ENCODE measurements at regions not wholly inside any gene's neighbourhood (a gene's known extent, or its start where the extent isn't known, plus 50 kb on each side); places are given as distances from the start of the nearest gene placed in this dataset.

DNA sequence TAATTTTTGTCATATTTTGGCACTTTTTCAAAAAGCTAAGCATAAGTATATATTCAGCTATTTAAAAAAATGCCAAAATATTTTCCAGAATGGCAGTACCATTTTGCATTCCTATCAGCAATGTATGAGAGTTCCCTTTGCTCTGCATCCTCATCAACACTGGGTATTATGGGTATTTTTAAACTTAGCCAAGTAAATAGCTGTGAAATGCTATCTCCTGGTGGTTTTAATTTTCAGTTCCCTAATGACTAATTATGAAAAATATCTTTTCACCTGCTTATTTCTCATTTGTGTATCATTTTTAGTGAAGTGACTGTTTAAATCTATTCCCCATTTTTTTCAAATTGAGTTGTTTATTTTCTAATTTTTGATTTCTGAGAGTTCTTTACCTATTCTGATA, 199.7 kb upstream of the NECTIN3 start:
- TF ChIP-seq SUZ12 (IDR thresholded peaks at IDR 0.05) (no peak), ELF4 (IDR thresholded peaks at IDR 0.05) (no peak), SP1 (IDR thresholded peaks at IDR 0.05) (no peak), BHLHE40 (IDR thresholded peaks at IDR 0.05; ENCODE audit: borderline replicate concordance) (no peak), FOXA1 (IDR thresholded peaks at IDR 0.05) (no peak), LEF1 (IDR thresholded peaks at IDR 0.05; ENCODE audit: borderline replicate concordance) (no peak), ARNT (IDR thresholded peaks at IDR 0.05) (no peak), TARDBP (IDR thresholded peaks at IDR 0.05) (no peak), CTBP1 (IDR thresholded peaks at IDR 0.05; ENCODE audit: borderline replicate concordance) (no peak), FOXM1 (IDR thresholded peaks at IDR 0.05; ENCODE audit: borderline replicate concordance) (no peak), HDGF (IDR thresholded peaks at IDR 0.05; ENCODE audit: borderline replicate concordance) (no peak)
- TF ChIP-seq, protein P1, sequence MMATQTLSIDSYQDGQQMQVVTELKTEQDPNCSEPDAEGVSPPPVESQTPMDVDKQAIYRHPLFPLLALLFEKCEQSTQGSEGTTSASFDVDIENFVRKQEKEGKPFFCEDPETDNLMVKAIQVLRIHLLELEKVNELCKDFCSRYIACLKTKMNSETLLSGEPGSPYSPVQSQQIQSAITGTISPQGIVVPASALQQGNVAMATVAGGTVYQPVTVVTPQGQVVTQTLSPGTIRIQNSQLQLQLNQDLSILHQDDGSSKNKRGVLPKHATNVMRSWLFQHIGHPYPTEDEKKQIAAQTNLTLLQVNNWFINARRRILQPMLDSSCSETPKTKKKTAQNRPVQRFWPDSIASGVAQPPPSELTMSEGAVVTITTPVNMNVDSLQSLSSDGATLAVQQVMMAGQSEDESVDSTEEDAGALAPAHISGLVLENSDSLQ (IDR thresholded peaks at IDR 0.05): no peak

Measured in HEK293T (cell line).